ENCODE measurements at regions not wholly inside any gene's neighbourhood (a gene's known extent, or its start where the extent isn't known, plus 50 kb on each side); places are given as distances from the start of the nearest gene placed in this dataset.

GRCh38 chr4:3835527-3836405 lies 69.6 kb downstream of the ADRA2C start:
- H3K27ac Mint-ChIP-seq (ENCODE audit: low read depth), result no peak overlapping the region
- peaks cover 64% of the 10 kb centered on the region for H3K27me3 Mint-ChIP-seq
- no peak for ATAC-seq (replicated peaks; ENCODE audit: extremely low read depth, poor library complexity, severe bottlenecking)

GRCh38 chr4:3836406-3836755 lies 70.2 kb downstream of the ADRA2C start:
- Mint-ChIP-seq H3K27me3 (peaks cover 69% of the 10 kb centered on the region), H3K4me3 (no peak overlapping the region), H3K9me3 (no peaks in the 10 kb centered on the region), H3K4me1 (peaks cover 5% of the 10 kb centered on the region), H3K27ac (ENCODE audit: low read depth) (no peak overlapping the region), H3K36me3 (ENCODE audit: insufficient read depth) (peaks cover 3% of the 10 kb centered on the region)
- ATAC-seq (replicated peaks; ENCODE audit: extremely low read depth, poor library complexity, severe bottlenecking) (no peak), DNase-seq (ENCODE audit: low spot score in 2 of 2) (no peak)

More at GRCh38 chr4:3835527-3836405, 69.6 kb downstream of the ADRA2C start:
- DNase-seq (ENCODE audit: low spot score in 2 of 2), result no peak
- Mint-ChIP-seq H3K36me3 (ENCODE audit: insufficient read depth) (peaks cover 3% of the 10 kb centered on the region), H3K9me3 (no peaks in the 10 kb centered on the region), H3K4me1 (peaks cover 5% of the 10 kb centered on the region), H3K4me3 (no peak overlapping the region)

GRCh38 chr4:3836756-3837601 lies 70.8 kb downstream of the ADRA2C start:
- Mint-ChIP-seq H3K27me3 (peaks cover 69% of the 10 kb centered on the region), H3K36me3 (ENCODE audit: insufficient read depth) (peaks cover 3% of the 10 kb centered on the region), H3K27ac (ENCODE audit: low read depth) (peak overlapping the region; percentile 34), H3K4me1 (peaks cover 5% of the 10 kb centered on the region), H3K4me3 (no peak overlapping the region), H3K9me3 (no peaks in the 10 kb centered on the region)
- ATAC-seq (replicated peaks; ENCODE audit: extremely low read depth, poor library complexity, severe bottlenecking), result no peak
- DNase-seq (ENCODE audit: low spot score in 2 of 2), result no peak

- Mint-ChIP-seq H3K4me3 (no peak overlapping the region), H3K27ac (ENCODE audit: low read depth) (no peak overlapping the region), H3K4me1 (peaks cover 5% of the 10 kb centered on the region), H3K9me3 (no peaks in the 10 kb centered on the region), H3K36me3 (ENCODE audit: insufficient read depth) (peaks cover 3% of the 10 kb centered on the region), H3K27me3 (peaks cover 69% of the 10 kb centered on the region)
- DNase-seq (ENCODE audit: low spot score in 2 of 2) (no peak), ATAC-seq (replicated peaks; ENCODE audit: extremely low read depth, poor library complexity, severe bottlenecking) (no peak)
These were observed 72.5 kb downstream of the ADRA2C start for GRCh38 chr4:3838437-3839380.

GRCh38 chr4:3845094-3845743 lies 79.0 kb downstream of the ADRA2C start:
- H3K4me1 Mint-ChIP-seq, result no peaks in the 10 kb centered on the region
- H3K4me3 Mint-ChIP-seq, result no peak overlapping the region
- H3K27me3 Mint-ChIP-seq, result peaks cover 53% of the 10 kb centered on the region
- H3K27ac Mint-ChIP-seq (ENCODE audit: low read depth), result no peak overlapping the region
- DNase-seq (ENCODE audit: low spot score in 2 of 2) (no peak), ATAC-seq (replicated peaks; ENCODE audit: extremely low read depth, poor library complexity, severe bottlenecking) (no peak)
- no peaks in the 10 kb centered on the region for H3K36me3 Mint-ChIP-seq (ENCODE audit: insufficient read depth)
- no peaks in the 10 kb centered on the region for H3K9me3 Mint-ChIP-seq

GRCh38 chr4:3845744-3846429 lies 79.7 kb downstream of the ADRA2C start:
- Mint-ChIP-seq H3K4me1 (no peaks in the 10 kb centered on the region), H3K9me3 (peaks cover 6% of the 10 kb centered on the region), H3K27ac (ENCODE audit: low read depth) (no peak overlapping the region), H3K36me3 (ENCODE audit: insufficient read depth) (no peaks in the 10 kb centered on the region), H3K4me3 (no peak overlapping the region), H3K27me3 (peaks cover 51% of the 10 kb centered on the region)
- no peak for ATAC-seq (replicated peaks; ENCODE audit: extremely low read depth, poor library complexity, severe bottlenecking)
- no peak for DNase-seq (ENCODE audit: low spot score in 2 of 2)

- no peak for ATAC-seq (replicated peaks; ENCODE audit: extremely low read depth, poor library complexity, severe bottlenecking)
- no peak overlapping the region for H3K4me3 Mint-ChIP-seq
- H3K27me3 Mint-ChIP-seq, result peaks cover 46% of the 10 kb centered on the region
- H3K27ac Mint-ChIP-seq (ENCODE audit: low read depth), result no peak overlapping the region
- H3K9me3 Mint-ChIP-seq, result peaks cover 7% of the 10 kb centered on the region
- no peaks in the 10 kb centered on the region for H3K36me3 Mint-ChIP-seq (ENCODE audit: insufficient read depth)
- no peak for DNase-seq (ENCODE audit: low spot score in 2 of 2)
- H3K4me1 Mint-ChIP-seq, result no peaks in the 10 kb centered on the region
These were observed 81.2 kb downstream of the ADRA2C start for GRCh38 chr4:3847211-3847940.

- peaks cover 46% of the 10 kb centered on the region for H3K27me3 Mint-ChIP-seq
- DNase-seq (ENCODE audit: low spot score in 2 of 2) (no peak), ATAC-seq (replicated peaks; ENCODE audit: extremely low read depth, poor library complexity, severe bottlenecking) (no peak)
- H3K4me3 Mint-ChIP-seq, result no peak overlapping the region
- H3K36me3 Mint-ChIP-seq (ENCODE audit: insufficient read depth), result no peaks in the 10 kb centered on the region
- no peaks in the 10 kb centered on the region for H3K4me1 Mint-ChIP-seq
- H3K27ac Mint-ChIP-seq (ENCODE audit: low read depth), result no peak overlapping the region
- H3K9me3 Mint-ChIP-seq, result peaks cover 7% of the 10 kb centered on the region
These were observed 82.1 kb downstream of the ADRA2C start for GRCh38 chr4:3848323-3848722.

GRCh38 chr4:3849140-3849539 lies 83.0 kb downstream of the ADRA2C start:
- Mint-ChIP-seq H3K27ac (ENCODE audit: low read depth) (no peak overlapping the region), H3K9me3 (peaks cover 7% of the 10 kb centered on the region), H3K4me3 (no peak overlapping the region), H3K36me3 (ENCODE audit: insufficient read depth) (peaks cover 3% of the 10 kb centered on the region), H3K4me1 (no peaks in the 10 kb centered on the region), H3K27me3 (peaks cover 49% of the 10 kb centered on the region)
- no peak for ATAC-seq (replicated peaks; ENCODE audit: extremely low read depth, poor library complexity, severe bottlenecking)
- no peak for DNase-seq (ENCODE audit: low spot score in 2 of 2)

GRCh38 chr4:3850128-3850527 lies 83.9 kb downstream of the ADRA2C start:
- peaks cover 3% of the 10 kb centered on the region for H3K36me3 Mint-ChIP-seq (ENCODE audit: insufficient read depth)
- H3K27ac Mint-ChIP-seq (ENCODE audit: low read depth), result no peak overlapping the region
- H3K4me3 Mint-ChIP-seq, result no peak overlapping the region
- DNase-seq (ENCODE audit: low spot score in 2 of 2) (no peak), ATAC-seq (replicated peaks; ENCODE audit: extremely low read depth, poor library complexity, severe bottlenecking) (no peak)
- peaks cover 7% of the 10 kb centered on the region for H3K9me3 Mint-ChIP-seq
- no peaks in the 10 kb centered on the region for H3K4me1 Mint-ChIP-seq
- peaks cover 59% of the 10 kb centered on the region for H3K27me3 Mint-ChIP-seq

- Mint-ChIP-seq H3K27me3 (peaks cover 70% of the 10 kb centered on the region), H3K36me3 (ENCODE audit: insufficient read depth) (peaks cover 3% of the 10 kb centered on the region), H3K9me3 (peaks cover 7% of the 10 kb centered on the region), H3K4me3 (no peak overlapping the region), H3K4me1 (no peaks in the 10 kb centered on the region), H3K27ac (ENCODE audit: low read depth) (no peak overlapping the region)
- ATAC-seq (replicated peaks; ENCODE audit: extremely low read depth, poor library complexity, severe bottlenecking) (no peak), DNase-seq (ENCODE audit: low spot score in 2 of 2) (no peak)
These were observed 85.0 kb downstream of the ADRA2C start for GRCh38 chr4:3851211-3851610.
